ENCODE measurements at regions not wholly inside any gene's neighbourhood (a gene's known extent, or its start where the extent isn't known, plus 50 kb on each side); places are given as distances from the start of the nearest gene placed in this dataset.
A peak's percentile ranks its signal among the peaks of the same experiment; 100 is the strongest.
"Not testable (repeated sequence)": the region's sequence is repeated elsewhere in the genome, so short reads cannot be mapped to it uniquely, and the experiment has no call there.

DNA sequence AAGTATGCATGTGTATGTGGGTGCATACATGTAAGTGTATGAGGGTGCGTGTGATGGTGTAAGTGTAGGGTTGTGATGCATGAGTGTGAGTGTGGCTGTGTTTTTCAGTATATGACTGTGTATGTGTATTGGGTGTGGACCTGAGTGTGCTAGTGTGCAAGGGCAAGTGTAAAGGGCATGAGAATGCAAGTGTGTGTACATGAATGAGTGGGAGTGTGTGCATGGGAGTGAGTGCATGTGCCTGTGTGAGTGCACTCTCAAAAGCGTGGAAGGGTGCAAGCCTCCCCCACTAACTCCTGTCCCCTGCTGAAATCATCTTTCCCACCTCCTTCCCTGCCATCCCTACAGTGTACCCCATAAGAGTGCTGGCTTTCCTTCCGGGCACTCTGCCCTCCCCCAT lies 225.1 kb upstream of the PRKX start:
- no peak overlapping the region for H3K4me3 ChIP-seq
- H3K27ac ChIP-seq, result no peak overlapping the region
- H3K36me3 ChIP-seq, result no peaks in the 10 kb centered on the region
- DNase-seq (no peak), ATAC-seq (no peak)
- WGBS, 2 donors, result 86 to 90% methylated on average over 2 to 3 of the region's 3 CpGs
- intact Hi-C loops (cut with DNase I), result no loop called here
- H3K27me3 ChIP-seq, result no peaks in the 10 kb centered on the region
- H3K4me1 ChIP-seq, result no peaks in the 10 kb centered on the region
- peaks cover 0 to 6% (median 0%) of the 10 kb centered on the region in 11 donors for H3K9me3 ChIP-seq
- TF ChIP-seq, protein P1, sequence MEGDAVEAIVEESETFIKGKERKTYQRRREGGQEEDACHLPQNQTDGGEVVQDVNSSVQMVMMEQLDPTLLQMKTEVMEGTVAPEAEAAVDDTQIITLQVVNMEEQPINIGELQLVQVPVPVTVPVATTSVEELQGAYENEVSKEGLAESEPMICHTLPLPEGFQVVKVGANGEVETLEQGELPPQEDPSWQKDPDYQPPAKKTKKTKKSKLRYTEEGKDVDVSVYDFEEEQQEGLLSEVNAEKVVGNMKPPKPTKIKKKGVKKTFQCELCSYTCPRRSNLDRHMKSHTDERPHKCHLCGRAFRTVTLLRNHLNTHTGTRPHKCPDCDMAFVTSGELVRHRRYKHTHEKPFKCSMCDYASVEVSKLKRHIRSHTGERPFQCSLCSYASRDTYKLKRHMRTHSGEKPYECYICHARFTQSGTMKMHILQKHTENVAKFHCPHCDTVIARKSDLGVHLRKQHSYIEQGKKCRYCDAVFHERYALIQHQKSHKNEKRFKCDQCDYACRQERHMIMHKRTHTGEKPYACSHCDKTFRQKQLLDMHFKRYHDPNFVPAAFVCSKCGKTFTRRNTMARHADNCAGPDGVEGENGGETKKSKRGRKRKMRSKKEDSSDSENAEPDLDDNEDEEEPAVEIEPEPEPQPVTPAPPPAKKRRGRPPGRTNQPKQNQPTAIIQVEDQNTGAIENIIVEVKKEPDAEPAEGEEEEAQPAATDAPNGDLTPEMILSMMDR (IDR thresholded peaks at IDR 0.05), result no peak

DNA sequence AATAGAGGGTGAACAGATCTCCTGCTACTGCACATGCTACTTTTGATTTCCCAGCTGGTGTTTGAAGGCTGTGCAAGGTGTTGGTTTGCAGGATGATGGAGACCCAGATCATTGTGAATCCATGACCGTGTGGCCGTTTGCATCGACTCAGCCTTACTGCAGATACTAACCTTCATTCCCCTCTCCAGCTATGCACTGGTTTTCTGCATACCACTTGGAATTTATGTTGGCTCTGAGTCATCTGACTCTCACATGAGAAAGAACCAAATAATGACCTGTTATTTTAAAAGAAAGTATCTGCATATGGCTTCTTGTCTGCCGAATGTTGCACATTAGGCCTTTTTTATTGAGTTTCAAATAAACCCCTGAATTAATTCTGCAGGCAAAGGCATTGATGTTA lies 221.7 kb upstream of the PRKX start:
- H3K9me3 ChIP-seq; H3K4me3 ChIP-seq; H3K36me3 ChIP-seq; H3K27ac ChIP-seq; DNase-seq; intact Hi-C loops (cut with DNase I); H3K4me1 ChIP-seq; ATAC-seq; H3K27me3 ChIP-seq: not testable (repeated sequence)
- WGBS, 2 donors, result no CpG with 5 or more reads among the region's 4 CpGs

DNA sequence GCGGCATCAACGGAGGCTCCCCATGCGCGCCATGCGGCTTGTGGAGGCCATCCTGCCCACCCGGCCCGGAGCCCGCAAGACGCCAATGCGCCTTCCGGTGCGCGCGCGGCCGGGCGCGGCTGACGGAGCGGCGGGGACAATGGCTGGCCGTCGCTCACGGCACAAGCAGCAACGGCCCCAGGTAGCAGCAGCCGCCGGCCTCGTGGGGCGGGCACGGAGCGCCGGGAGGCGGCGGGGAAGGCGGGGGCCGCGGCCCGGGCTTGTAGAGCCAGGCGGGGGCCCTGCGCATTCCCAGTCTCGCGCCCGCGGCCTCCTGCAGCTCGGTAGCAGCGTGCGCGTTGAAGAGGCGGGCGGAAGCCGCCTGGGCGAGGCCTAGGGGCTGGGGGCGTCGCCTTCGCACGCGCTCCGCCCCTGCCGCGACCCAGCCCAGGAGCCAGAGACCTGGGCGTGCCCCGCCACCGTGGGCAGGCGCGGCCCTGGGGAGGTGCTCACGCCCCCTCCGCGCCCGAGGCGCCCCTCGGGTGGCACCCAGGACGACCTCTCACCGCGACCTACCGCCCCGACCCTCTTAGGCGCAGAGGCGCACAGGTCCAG lies 207.1 kb upstream of the PRKX start:
- WGBS, 2 donors, result no CpG with 5 or more reads among the region's 78 CpGs
- peak; percentile 58 to 95 (median 80) for ATAC-seq
- H3K4me3 ChIP-seq; H3K27me3 ChIP-seq; H3K36me3 ChIP-seq; H3K9me3 ChIP-seq; H3K4me1 ChIP-seq; intact Hi-C loops (cut with DNase I); H3K27ac ChIP-seq; DNase-seq: not testable (repeated sequence)

DNA sequence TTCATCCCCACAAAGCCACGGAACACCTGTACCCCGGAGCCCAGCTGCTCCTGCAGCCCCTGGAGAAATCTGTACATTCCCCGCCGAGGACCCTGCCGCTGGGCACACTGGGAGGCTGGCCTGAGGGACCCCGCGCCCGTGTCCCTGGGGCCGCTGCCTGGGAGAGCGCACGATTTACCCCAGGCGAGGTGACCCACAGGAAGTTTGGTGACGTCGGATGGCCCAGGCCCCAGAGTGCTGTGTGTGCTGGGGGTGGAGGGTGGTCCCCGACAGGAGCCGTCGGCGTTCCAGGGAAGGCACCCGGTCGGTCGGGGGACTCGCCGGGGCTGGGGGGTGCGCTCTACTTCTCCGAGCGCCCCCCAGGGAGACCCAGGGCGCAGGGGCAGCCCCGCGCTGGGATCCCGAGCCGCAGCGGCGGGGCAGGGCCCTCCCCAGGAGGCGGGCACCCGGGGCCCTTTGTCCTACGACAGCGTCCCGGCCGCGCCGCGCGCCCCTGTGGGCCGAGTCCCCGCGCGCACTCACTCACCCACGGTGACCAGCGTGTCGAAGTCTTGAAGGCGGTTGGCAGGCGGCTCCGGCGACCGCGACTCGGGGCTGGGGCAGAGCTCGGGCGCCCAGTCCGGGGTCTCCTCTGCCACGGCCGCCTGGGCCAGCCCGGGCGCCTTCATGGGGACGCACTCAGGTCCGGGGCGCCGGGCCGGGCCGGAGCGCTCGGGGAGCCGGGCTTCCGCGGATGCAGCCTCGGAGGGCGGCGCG lies 206.4 kb upstream of the PRKX start:
- H3K9me3 ChIP-seq; DNase-seq; H3K4me1 ChIP-seq; intact Hi-C loops (cut with DNase I); H3K36me3 ChIP-seq; H3K4me3 ChIP-seq; H3K27ac ChIP-seq; H3K27me3 ChIP-seq: not testable (repeated sequence)
- ATAC-seq, result peak in 3 of 8 donors; percentile 33 to 67 (median 35)
- no CpG with 5 or more reads among the region's 79 CpGs for WGBS, 2 donors

DNA sequence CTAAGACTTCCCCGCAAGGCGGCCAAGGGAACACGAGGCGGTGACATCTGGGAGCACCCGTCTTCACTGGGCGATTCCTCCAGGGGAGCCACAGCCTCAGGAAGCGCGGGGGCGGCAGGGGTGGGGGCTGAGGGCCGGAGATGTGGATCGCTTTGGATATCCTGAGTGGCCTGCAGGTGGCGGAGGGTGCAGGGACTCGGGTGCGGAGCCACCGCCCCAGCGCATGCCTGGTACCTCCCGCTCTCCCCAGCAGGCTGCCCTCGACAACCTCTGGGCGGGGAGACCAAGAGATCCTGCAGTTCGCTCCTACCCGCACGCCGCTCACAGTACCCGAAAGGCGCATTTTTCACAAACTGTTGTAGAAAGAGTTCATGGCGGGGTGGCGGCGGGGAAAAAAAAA lies 201.4 kb upstream of the PRKX start:
- intact Hi-C loops (cut with DNase I); H3K9me3 ChIP-seq; H3K27me3 ChIP-seq; ATAC-seq; H3K27ac ChIP-seq; H3K36me3 ChIP-seq; H3K4me3 ChIP-seq; H3K4me1 ChIP-seq; DNase-seq: not testable (repeated sequence)
- WGBS, 2 donors, result no CpG with 5 or more reads among the region's 28 CpGs

DNA sequence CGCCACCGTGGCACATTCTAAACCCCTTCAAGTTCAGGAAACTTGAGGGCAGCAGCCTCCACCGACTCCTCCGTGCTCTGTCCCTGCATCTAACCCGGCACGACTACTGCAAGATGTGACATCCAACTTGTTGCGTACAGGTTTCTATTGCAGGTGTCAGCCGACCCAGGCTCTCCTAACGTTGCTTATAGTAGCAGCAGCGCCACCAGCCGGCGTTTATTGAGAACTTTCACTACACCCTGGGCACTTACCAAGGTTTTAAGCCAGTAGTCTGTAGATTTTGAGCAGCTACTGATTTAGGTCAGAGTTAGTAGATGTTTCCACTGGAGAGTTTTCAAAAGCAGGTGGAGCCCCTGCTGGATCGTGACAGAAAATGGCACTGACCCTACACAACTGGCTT lies 200.6 kb upstream of the PRKX start:
- H3K36me3 ChIP-seq; H3K9me3 ChIP-seq; H3K27ac ChIP-seq; ATAC-seq; DNase-seq; intact Hi-C loops (cut with DNase I); H3K4me3 ChIP-seq; H3K4me1 ChIP-seq; H3K27me3 ChIP-seq: not testable (repeated sequence)
- no CpG with 5 or more reads among the region's 13 CpGs for WGBS, 2 donors

DNA sequence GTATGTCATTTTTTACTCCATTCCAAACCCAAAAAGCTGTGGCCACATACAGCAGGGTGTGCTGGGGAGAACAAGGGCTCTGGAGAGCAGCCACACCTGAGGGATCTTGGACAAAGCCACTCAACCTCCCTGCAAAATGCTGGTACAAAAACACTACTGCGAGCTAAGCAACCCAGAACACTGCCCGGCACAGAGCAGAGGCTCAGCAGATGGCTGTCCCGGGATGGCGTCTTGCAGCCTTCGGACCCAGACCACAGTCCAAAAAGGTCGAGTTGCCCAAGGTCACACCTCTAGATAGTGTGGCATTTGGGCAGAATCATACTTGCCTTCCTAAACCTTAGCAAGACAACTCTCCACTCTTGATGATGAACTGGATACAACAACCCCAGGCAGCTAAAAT lies 197.6 kb upstream of the PRKX start:
- H3K4me1 ChIP-seq; H3K4me3 ChIP-seq; ATAC-seq; DNase-seq; intact Hi-C loops (cut with DNase I); H3K36me3 ChIP-seq; H3K9me3 ChIP-seq; H3K27me3 ChIP-seq; H3K27ac ChIP-seq: not testable (repeated sequence)
- WGBS, 2 donors, result no CpG with 5 or more reads among the region's 6 CpGs

DNA sequence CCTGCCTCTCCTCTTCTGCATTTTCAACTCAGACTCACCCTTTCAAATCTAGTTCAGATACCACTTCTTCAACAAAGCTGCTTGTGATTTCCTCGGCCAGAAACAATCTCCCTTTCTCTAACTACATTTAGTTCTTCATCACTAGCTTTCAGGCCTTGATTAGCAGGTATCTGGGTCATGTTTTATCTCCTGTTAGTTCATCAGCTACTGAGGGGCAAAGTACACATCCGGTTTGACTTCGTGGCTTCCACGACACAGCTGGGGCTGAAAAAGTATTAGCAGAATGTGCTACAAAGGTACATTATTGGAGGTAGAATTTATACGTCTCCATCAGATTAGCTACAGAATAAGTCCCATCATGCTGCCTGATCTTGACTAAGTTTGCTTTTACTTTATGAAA lies 197.2 kb upstream of the PRKX start:
- H3K9me3 ChIP-seq; H3K27ac ChIP-seq; H3K36me3 ChIP-seq; ATAC-seq; H3K27me3 ChIP-seq; intact Hi-C loops (cut with DNase I); H3K4me1 ChIP-seq; H3K4me3 ChIP-seq; DNase-seq: not testable (repeated sequence)
- no CpG with 5 or more reads among the region's 5 CpGs for WGBS, 2 donors

DNA sequence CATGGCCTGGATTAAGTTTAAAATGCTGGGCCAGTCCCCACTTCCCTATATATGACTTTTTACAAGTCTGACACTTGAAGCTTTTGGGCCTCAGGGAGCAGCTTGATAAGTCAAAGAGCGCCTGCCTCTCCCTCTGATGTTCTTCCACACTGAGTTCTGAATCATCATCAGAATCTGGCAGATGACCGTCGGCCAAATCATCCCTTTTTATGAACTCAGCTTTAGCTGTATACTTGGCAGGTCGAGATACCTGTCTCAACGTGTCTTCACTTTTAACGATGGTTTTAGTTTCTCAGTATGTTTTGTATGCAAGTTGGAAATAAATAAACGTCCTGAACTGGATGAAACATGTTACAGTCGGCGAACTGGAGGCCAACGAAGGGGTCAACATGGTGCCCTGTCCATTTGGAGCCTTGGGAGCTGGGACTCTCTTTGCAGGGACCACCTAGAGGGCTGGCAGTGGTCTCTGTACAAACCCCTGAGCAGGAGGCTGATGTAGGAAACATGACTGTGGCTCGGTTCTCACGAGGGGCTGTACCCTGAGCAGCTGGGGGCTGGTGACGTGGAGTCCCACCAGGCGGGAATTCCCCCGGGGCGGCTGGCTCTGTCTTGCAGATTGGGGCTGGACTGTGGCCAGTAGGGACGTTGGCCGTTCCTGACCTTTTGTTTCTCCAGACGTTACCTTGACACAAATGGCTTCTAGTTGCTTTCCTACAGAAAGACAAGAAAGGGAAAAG lies 192.2 kb upstream of the PRKX start:
- intact Hi-C loops (cut with DNase I); H3K36me3 ChIP-seq; ATAC-seq; H3K4me3 ChIP-seq; H3K9me3 ChIP-seq; H3K4me1 ChIP-seq; H3K27ac ChIP-seq; DNase-seq; H3K27me3 ChIP-seq: not testable (repeated sequence)
- WGBS, 2 donors, result 70% methylated on average over 5 of the region's 19 CpGs; no CpG with 5 or more reads in 1 of the 2 donors

DNA sequence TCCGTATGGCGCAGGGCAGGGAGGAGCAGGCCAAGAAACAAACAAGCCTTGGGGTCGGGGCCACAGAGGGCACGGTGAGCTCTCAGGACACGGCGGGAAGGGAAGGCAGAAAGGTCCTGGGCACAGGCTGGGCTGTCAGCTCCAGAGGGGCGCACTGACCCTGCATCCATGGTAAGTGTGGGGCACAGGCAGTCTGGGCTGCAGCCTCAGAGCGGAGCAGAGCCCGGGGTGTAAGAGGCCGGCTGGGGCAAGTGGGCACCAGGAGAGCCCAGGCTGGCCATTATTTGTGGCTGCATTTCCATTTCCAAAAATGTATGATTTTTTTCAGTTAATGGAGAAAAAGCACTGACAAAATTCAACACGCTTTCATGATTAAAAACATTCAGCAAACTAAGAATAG lies 188.8 kb upstream of the PRKX start:
- 100% methylated on average over 4 of the region's 11 CpGs; no CpG with 5 or more reads in 1 of the 2 donors for WGBS, 2 donors
- H3K4me3 ChIP-seq; DNase-seq; H3K4me1 ChIP-seq; H3K36me3 ChIP-seq; H3K27me3 ChIP-seq; intact Hi-C loops (cut with DNase I); H3K27ac ChIP-seq; H3K9me3 ChIP-seq; ATAC-seq: not testable (repeated sequence)
